Liver (tissue), 8 donors: ENCODE measurements at regions not wholly inside any gene's neighbourhood (a gene's known extent, or its start where the extent isn't known, plus 50 kb on each side); places are given as distances from the start of the nearest gene placed in this dataset.

Source experiments
- DNase-seq: peaks from one replicate; pipeline ENCODE4 v3.0.0-alpha.2; 2017; ENCODE audit warnings: low spot score
- H3K27ac ChIP-seq, 2 donors: one replicate each; pipeline ENCODE4 v1.7.0; 2013; ENCODE audit warnings: inconsistent platforms in 2 of 2, low read length in 2 of 2, control low read depth in 1 of 2, low read depth in 1 of 2, mild to moderate bottlenecking in 1 of 2
- H3K27me3 ChIP-seq, 4 donors: one replicate each; pipeline versions ENCODE4 v1.6.1 to v1.7.0; 2013; ENCODE audit warnings: low read length in 3 of 4, inconsistent platforms in 1 of 4, mild to moderate bottlenecking in 1 of 4, moderate library complexity in 1 of 4; ENCODE audit not compliant: control insufficient read depth in 4 of 4, insufficient read depth in 4 of 4
- H3K36me3 ChIP-seq, 4 donors: one replicate each; pipeline versions ENCODE4 v1.6.1 to v1.7.0; 2013; ENCODE audit warnings: low read length in 3 of 4, mild to moderate bottlenecking in 3 of 4, low read depth in 1 of 4, moderate library complexity in 1 of 4; ENCODE audit not compliant: control insufficient read depth in 4 of 4, insufficient read depth in 3 of 4
- H3K4me1 ChIP-seq, 4 donors: one replicate each; pipeline versions ENCODE4 v1.6.1 to v1.7.0; 2013; ENCODE audit warnings: low read length in 3 of 4, mild to moderate bottlenecking in 3 of 4, moderate library complexity in 1 of 4; ENCODE audit not compliant: control insufficient read depth in 4 of 4, insufficient read depth in 4 of 4
- H3K4me3 ChIP-seq, 3 donors: one replicate each; pipeline versions ENCODE4 v1.6.1 to v1.7.0; 2013; ENCODE audit warnings: low read length in 3 of 3, control low read depth in 1 of 3, low read depth in 1 of 3, mild to moderate bottlenecking in 1 of 3
- H3K9ac ChIP-seq, 2 donors: one replicate each; pipeline ENCODE4 v1.7.0; 2013; ENCODE audit warnings: low read length in 2 of 2, mild to moderate bottlenecking in 2 of 2, moderate library complexity in 2 of 2, control low read depth in 1 of 2, low read depth in 1 of 2
- H3K9me3 ChIP-seq, 4 donors: one replicate each; pipeline versions ENCODE4 v1.6.1 to v1.7.0; 2013; ENCODE audit warnings: low read length in 3 of 4; ENCODE audit not compliant: control insufficient read depth in 4 of 4
- EGR1 ChIP-seq, 2 donors: IDR thresholded peaks; 2 replicates each; pipeline ENCODE4 v1.6.1; 2016 to 2018; ENCODE audit warnings: antibody characterized with exemption in 2 of 2, low read depth in 2 of 2
- GABPA ChIP-seq, 2 donors: IDR thresholded peaks in 1 of 2; conservative IDR thresholded peaks in 1 of 2; 2 replicates each; pipeline ENCODE4 v1.6.1; 2016; ENCODE audit warnings: antibody characterized with exemption in 2 of 2, mild to moderate bottlenecking in 1 of 2, moderate library complexity in 1 of 2
- HNF4G ChIP-seq: IDR thresholded peaks from 2 replicates; pipeline ENCODE4 v1.6.1; 2016; ENCODE audit warnings: antibody characterized with exemption
- JUND ChIP-seq, 2 donors: IDR thresholded peaks; 2 replicates each; pipeline ENCODE4 v1.6.1; 2016; ENCODE audit warnings: antibody characterized with exemption in 2 of 2
- NR2F2 ChIP-seq: IDR thresholded peaks from 2 replicates; pipeline ENCODE4 v1.6.1; 2016; ENCODE audit warnings: antibody characterized with exemption
- RAD21 ChIP-seq, 2 donors: IDR thresholded peaks; 2 replicates each; pipeline ENCODE4 v1.6.1; 2016; ENCODE audit warnings: antibody characterized with exemption in 2 of 2, mild to moderate bottlenecking in 2 of 2
- RXRA ChIP-seq, 2 donors: IDR thresholded peaks; 2 replicates each; pipeline ENCODE4 v1.6.1; 2017 to 2018; ENCODE audit warnings: antibody characterized with exemption in 2 of 2, mild to moderate bottlenecking in 1 of 2
- SP1 ChIP-seq: IDR thresholded peaks from 2 replicates; pipeline ENCODE4 v1.6.1; 2018; ENCODE audit warnings: antibody characterized with exemption, mild to moderate bottlenecking
- YY1 ChIP-seq: IDR thresholded peaks from 2 replicates; pipeline ENCODE4 v1.6.1; 2016; ENCODE audit warnings: antibody characterized with exemption, mild to moderate bottlenecking
- WGBS: extraction: QIAGEN DNeasy Blood & Tissue Kit; methylation state at CpG from one replicate; pipeline ENCODE4 v1.1.7; 2013; 5-methylcytosine and 5-hydroxymethylcytosine counted together
- TF ChIP-seq, protein P1 (sequence below): fragments of 150-350 bp; IDR thresholded peaks from 2 replicates; pipeline ENCODE4 v1.5.1; 2017; ENCODE audit warnings: improper control_type of control experiment, low read depth, low read length; ENCODE audit not compliant: missing input control
- TF ChIP-seq, protein P2 (sequence below): IDR thresholded peaks from 2 replicates; pipeline ENCODE4 v1.6.1; 2016; ENCODE audit warnings: antibody characterized with exemption
- TF ChIP-seq, protein P3 (sequence below): IDR thresholded peaks from 2 replicates; pipeline ENCODE4 v1.6.1; 2016; ENCODE audit warnings: antibody characterized with exemption
- TF ChIP-seq, protein P4 (sequence below): IDR thresholded peaks from 2 replicates; pipeline ENCODE4 v1.6.1; 2016; ENCODE audit warnings: antibody characterized with exemption
- TF ChIP-seq, protein P5 (sequence below): IDR thresholded peaks from 2 replicates; pipeline ENCODE4 v1.6.1; 2016; ENCODE audit warnings: antibody characterized with exemption, mild to moderate bottlenecking
- donor health status: healthy.
- donor health status: healthy.
- donor health status: healthy.
- donor health status: healthy.
- donor health status: healthy.

DNA sequence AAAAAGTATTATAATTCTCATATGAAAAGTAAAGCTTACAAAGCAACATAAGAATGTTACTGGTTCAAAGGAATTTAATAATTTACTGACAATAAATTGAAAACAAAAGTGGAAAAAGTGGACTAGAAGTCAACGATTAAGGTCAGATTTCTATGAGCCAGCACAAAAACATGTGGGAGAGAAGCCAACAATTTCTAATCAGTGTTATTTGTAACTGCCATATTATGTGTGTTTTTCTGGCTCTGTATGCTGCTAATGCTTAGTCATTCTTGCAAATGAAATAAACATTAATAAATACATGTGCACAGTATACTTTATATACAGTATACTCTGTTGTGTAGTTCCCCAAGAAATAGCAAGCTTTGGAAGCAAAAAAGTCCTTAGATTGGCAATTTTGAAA lies 301.3 kb upstream of the RGPD4 start:
- Histone ChIP-seq H3K36me3 (no peaks in the 10 kb centered on the region), H3K4me1 (no peaks in the 10 kb centered on the region), H3K27me3 (no peaks in the 10 kb centered on the region), H3K4me3 (no peak overlapping the region), H3K9ac (no peak overlapping the region), H3K27ac (no peak overlapping the region), H3K9me3 (no peaks in the 10 kb centered on the region)
- no peak for DNase-seq
- TF ChIP-seq, protein P1, sequence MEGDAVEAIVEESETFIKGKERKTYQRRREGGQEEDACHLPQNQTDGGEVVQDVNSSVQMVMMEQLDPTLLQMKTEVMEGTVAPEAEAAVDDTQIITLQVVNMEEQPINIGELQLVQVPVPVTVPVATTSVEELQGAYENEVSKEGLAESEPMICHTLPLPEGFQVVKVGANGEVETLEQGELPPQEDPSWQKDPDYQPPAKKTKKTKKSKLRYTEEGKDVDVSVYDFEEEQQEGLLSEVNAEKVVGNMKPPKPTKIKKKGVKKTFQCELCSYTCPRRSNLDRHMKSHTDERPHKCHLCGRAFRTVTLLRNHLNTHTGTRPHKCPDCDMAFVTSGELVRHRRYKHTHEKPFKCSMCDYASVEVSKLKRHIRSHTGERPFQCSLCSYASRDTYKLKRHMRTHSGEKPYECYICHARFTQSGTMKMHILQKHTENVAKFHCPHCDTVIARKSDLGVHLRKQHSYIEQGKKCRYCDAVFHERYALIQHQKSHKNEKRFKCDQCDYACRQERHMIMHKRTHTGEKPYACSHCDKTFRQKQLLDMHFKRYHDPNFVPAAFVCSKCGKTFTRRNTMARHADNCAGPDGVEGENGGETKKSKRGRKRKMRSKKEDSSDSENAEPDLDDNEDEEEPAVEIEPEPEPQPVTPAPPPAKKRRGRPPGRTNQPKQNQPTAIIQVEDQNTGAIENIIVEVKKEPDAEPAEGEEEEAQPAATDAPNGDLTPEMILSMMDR: no peak
- TF ChIP-seq RAD21 (IDR thresholded peaks at IDR 0.05) (no peak), SP1 (no peak)
- TF ChIP-seq, protein P2, sequence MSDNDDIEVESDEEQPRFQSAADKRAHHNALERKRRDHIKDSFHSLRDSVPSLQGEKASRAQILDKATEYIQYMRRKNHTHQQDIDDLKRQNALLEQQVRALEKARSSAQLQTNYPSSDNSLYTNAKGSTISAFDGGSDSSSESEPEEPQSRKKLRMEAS: no peak
- TF ChIP-seq, protein P3, sequence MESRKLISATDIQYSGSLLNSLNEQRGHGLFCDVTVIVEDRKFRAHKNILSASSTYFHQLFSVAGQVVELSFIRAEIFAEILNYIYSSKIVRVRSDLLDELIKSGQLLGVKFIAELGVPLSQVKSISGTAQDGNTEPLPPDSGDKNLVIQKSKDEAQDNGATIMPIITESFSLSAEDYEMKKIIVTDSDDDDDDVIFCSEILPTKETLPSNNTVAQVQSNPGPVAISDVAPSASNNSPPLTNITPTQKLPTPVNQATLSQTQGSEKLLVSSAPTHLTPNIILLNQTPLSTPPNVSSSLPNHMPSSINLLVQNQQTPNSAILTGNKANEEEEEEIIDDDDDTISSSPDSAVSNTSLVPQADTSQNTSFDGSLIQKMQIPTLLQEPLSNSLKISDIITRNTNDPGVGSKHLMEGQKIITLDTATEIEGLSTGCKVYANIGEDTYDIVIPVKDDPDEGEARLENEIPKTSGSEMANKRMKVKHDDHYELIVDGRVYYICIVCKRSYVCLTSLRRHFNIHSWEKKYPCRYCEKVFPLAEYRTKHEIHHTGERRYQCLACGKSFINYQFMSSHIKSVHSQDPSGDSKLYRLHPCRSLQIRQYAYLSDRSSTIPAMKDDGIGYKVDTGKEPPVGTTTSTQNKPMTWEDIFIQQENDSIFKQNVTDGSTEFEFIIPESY: no peak
- TF ChIP-seq, protein P4, sequence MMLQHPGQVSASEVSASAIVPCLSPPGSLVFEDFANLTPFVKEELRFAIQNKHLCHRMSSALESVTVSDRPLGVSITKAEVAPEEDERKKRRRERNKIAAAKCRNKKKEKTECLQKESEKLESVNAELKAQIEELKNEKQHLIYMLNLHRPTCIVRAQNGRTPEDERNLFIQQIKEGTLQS: no peak
- 80% methylated on average over 1 of the region's 1 CpG for WGBS

DNA sequence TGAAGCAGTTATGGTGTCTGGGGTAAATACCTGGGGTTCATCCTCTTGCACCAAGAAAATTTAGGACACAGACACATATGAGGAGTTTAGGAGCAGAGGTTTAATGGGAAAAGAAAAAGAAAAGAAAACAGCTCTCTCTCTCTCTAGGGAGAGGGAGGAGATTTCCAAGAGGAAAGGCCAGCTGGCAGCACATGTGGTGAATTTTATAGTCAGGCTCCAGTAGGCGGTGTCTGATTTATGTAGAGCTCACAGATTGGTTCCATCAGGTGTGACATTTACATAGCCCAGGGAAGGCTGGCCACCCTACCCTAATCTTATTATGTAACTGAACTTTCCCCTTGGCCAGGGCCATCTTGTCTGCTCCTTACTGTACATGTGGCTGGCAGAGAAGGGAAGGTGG lies 297.5 kb upstream of the RGPD4 start:
- H3K4me3 ChIP-seq: no peak overlapping the region
- H3K27ac ChIP-seq: no peak overlapping the region
- no peak overlapping the region for H3K9ac ChIP-seq
- WGBS: 71% methylated on average over 1 of the region's 1 CpG
- H3K4me1 ChIP-seq: no peaks in the 10 kb centered on the region
- H3K36me3 ChIP-seq: no peaks in the 10 kb centered on the region
- no peaks in the 10 kb centered on the region for H3K27me3 ChIP-seq
- no peak for DNase-seq
- H3K9me3 ChIP-seq: no peaks in the 10 kb centered on the region
- TF ChIP-seq RXRA (IDR thresholded peaks at IDR 0.05) (no peak), NR2F2 (no peak), EGR1 (IDR thresholded peaks at IDR 0.05; ENCODE audit: low read depth in 2 of 2) (no peak)
- TF ChIP-seq, protein P4: no peak

DNA sequence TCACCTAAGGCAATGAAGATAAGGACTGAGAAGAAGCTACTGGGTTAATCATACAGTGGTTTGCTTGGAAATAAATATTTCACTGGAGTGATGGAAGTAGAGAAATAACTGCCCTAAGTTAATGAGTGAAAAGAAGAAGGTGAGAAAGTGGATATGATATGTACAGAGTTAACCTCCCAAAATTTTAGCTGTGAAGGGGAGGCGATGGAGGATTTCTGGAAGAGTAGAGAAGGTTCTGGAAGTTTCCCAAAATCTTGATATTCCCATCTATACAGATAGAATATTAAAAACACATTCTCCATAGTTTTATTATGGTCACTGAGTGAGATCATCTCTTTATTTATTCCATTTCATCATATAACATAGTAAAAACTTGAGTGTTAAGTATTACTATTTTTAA lies 296.6 kb upstream of the RGPD4 start:
- Histone ChIP-seq H3K9me3 (no peaks in the 10 kb centered on the region), H3K4me1 (no peaks in the 10 kb centered on the region), H3K4me3 (no peak overlapping the region), H3K27ac (no peak overlapping the region), H3K27me3 (no peaks in the 10 kb centered on the region), H3K36me3 (no peaks in the 10 kb centered on the region), H3K9ac (no peak overlapping the region)
- WGBS: 70% methylated on average over 1 of the region's 1 CpG
- no peak for TF ChIP-seq GABPA (IDR thresholded peaks at IDR 0.05 in 1 of 2, conservative IDR thresholded peaks at IDR 0.05 in 1 of 2)
- TF ChIP-seq HNF4G: no peak
- no peak for TF ChIP-seq JUND (IDR thresholded peaks at IDR 0.05)
- no peak for TF ChIP-seq YY1
- TF ChIP-seq, protein P5, sequence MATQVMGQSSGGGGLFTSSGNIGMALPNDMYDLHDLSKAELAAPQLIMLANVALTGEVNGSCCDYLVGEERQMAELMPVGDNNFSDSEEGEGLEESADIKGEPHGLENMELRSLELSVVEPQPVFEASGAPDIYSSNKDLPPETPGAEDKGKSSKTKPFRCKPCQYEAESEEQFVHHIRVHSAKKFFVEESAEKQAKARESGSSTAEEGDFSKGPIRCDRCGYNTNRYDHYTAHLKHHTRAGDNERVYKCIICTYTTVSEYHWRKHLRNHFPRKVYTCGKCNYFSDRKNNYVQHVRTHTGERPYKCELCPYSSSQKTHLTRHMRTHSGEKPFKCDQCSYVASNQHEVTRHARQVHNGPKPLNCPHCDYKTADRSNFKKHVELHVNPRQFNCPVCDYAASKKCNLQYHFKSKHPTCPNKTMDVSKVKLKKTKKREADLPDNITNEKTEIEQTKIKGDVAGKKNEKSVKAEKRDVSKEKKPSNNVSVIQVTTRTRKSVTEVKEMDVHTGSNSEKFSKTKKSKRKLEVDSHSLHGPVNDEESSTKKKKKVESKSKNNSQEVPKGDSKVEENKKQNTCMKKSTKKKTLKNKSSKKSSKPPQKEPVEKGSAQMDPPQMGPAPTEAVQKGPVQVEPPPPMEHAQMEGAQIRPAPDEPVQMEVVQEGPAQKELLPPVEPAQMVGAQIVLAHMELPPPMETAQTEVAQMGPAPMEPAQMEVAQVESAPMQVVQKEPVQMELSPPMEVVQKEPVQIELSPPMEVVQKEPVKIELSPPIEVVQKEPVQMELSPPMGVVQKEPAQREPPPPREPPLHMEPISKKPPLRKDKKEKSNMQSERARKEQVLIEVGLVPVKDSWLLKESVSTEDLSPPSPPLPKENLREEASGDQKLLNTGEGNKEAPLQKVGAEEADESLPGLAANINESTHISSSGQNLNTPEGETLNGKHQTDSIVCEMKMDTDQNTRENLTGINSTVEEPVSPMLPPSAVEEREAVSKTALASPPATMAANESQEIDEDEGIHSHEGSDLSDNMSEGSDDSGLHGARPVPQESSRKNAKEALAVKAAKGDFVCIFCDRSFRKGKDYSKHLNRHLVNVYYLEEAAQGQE: no peak
- TF ChIP-seq, protein P2: no peak
- no peak for DNase-seq
